ENCODE measurements at regions not wholly inside any gene's neighbourhood (a gene's known extent, or its start where the extent isn't known, plus 50 kb on each side); places are given as distances from the start of the nearest gene placed in this dataset.
"Not testable (repeated sequence)": the region's sequence is repeated elsewhere in the genome, so short reads cannot be mapped to it uniquely, and the experiment has no call there.

DNA sequence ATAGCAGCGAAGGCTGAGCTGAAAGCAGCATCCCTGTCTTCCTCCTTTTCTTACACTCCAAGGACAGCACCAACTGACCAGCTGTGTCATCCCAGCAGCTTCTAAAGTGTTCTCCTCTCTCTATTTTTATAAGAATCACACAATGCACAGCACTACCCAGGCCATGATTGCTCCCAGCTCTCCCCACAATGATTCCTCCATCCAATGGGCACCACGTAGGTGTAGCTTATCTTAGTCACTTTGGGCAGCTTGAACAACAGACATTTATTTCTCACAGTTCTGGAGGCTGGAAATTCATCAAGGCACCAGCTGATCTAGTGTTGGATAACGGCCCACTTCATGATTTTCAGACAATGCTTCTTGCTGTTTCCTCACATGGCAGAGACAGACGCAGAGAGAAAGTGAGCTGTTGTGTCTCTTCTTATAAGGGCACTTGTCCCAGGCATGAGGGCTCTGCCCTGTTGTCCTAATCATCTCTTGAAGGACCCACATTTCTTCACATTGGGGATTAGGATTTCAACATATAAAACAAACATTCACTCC, 92.0 kb upstream of the CDC14C start:
- ATAC-seq = no peak

GRCh38 chr7:48837266-48837665, 87.1 kb upstream of the CDC14C start:
- no peak for ATAC-seq

GRCh38 chr7:48839108-48839507, 85.2 kb upstream of the CDC14C start:
- ATAC-seq = peak; percentile 98

GRCh38 chr7:48841739-48842138, 82.6 kb upstream of the CDC14C start:
- no peak for ATAC-seq

GRCh38 chr7:48847917-48848316, 76.4 kb upstream of the CDC14C start:
- ATAC-seq = no peak

DNA sequence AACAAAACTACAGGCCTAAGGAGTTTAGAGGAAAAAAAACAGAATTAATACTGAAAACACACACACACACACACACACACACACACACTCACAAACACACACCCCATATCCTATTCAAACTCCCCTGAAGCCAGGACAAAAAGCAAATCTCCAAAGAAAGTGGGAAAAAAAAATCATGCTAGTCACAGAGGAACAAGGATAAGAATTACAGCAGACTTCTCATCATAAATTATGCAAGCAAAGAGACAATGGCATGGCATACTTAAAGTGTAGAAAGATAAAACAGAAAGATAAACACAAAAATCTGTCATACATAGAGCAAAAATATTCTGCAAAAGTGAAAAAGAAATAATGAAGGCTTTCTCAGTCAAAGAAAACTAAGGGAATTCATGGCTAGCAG, 63.9 kb upstream of the CDC14C start:
- not testable (repeated sequence) for ATAC-seq

- no peak for ATAC-seq
Observed at GRCh38 chr7:48868916-48869315, 55.4 kb upstream of the CDC14C start.

- no peak for ATAC-seq
Observed at GRCh38 chr7:48872548-48872947, 51.8 kb upstream of the CDC14C start.

All from esophagus mucosa (tissue), 1 donor.